ENCODE measurements at regions not wholly inside any gene's neighbourhood (a gene's known extent, or its start where the extent isn't known, plus 50 kb on each side); places are given as distances from the start of the nearest gene placed in this dataset.
"Not testable (repeated sequence)": the region's sequence is repeated elsewhere in the genome, so short reads cannot be mapped to it uniquely, and the experiment has no call there.

DNA sequence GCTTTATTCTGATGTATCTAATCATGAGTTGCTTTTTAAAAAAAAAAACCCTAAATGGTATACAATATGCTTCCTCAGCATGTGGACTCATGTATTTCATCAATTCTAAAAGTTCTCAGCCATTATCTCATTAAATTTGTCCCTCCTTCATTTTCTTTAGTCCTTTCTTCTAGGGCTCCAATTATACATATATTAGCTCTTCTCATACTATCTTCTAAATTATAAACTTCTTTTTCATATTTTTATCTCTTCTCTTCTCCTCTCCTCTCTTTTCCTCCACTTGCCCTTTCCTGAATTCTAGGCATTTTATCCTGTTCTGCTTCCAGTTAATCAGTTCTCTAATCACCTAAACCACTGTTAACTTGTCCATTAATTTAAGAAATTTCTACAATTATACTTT lies 55.0 kb upstream of the IL33 start:
- no peak for DNase-seq

DNA sequence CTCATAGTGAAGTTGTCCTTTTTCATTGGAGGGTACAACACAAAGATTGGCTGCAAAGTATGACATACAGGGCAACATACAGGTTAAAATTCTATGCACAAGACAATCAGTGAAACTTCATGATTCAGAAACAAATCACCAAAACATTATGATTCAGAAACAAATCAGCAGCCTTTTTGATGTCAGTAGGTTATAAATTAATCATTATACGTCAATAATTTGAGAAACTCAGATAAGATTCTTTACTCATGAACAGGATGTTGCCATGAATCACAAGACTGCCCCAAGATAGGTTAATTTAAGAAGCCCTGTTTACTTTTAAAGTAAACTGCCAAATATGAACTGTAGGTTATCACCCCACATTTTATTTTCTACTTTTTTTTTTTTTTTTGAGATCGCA lies 62.2 kb upstream of the IL33 start:
- no peak for DNase-seq

DNA sequence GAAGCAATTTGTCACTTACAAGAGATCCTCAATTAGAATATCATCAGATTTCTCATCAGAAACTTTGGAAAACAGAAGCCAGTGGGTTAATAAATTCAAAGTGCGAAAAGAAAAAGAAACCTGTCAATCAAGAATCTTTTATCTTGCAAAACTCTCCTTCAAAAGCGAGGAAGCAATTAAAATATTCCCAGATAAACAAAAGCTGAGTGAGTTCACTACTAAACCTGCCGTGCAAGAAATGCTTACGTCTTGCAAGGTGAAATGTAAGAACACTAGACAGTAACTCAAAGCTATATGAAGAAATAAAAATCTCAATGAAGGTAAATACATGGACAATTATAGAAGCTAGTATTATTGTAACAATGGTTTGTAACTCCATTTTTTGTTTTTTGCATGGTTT lies 62.8 kb upstream of the IL33 start:
- DNase-seq = no peak

DNA sequence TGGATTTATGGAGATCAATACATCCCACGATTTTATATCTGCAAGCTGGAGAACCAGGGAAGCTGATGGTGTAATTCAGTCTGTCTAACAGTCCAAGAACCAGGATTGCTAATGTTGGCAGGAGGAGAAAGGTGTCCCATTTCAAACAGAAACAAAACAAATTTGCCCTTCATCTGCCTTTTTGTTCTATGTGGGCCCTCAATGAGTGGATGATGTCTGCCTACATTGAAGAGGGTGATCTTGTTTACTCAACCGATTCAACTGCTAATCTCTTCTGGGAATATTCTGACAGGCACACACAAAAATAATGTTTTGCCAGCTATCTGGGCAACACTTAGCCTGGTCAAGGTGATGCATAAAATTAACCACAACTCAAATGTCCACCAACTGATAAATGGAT lies 65.1 kb upstream of the IL33 start:
- DNase-seq = no peak

DNA sequence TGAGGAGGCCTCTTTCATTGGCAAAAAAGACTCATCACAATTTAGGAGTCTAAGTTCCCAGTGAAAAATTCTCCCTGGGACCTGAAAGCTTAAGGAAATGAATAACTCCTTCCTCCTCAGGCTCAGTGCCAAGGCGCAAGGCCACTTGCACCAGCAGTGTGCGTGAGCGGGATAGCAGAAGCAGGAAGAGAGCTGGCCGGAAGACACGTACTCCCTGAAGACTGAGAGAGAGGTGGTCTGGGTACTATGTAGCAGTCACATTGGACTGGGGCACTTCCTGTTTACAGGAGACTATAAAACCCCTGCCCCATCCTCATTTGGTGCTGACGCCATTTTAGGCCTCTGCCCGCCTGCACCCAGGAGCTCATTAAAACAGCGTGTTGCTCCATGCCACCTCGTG lies 66.3 kb upstream of the IL33 start:
- DNase-seq = no peak

DNA sequence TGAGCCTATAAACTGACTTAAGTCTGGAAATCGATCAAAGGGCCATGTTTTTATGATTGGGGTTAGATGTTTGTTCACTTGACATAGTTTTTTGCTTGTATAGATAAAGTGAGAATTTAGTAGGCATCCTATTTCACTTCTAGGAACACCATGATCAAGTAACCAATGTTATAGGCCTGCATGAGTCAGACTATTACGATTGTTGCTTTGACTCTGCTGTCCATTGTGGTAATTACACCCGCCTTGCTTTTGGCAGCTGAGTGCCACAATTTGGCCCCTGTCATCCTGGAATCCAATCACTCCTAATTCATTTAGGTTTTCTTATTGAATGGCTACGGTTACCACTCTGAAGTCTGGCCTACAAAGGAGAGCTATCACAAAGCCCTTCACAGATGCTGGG lies 67.8 kb upstream of the IL33 start:
- DNase-seq = no peak

DNA sequence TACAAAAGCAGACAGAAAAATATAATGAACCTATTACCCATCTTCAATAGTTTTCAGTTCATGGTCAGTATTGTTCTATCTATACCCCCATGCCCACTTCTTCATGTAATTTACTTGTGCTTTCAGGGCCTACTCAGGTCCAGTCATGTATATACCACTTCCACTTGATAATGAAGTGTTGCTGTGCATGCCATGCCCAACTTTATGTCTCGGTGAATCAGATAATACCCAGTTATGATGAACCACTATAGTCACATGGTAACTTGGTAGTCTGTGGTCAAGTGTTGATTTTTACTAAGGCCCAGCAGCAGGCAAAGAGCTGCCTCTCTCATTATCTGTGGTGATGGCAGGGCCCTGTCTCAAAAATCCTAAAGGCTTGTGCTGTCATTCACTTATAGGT lies 70.7 kb upstream of the IL33 start:
- DNase-seq = no peak

DNA sequence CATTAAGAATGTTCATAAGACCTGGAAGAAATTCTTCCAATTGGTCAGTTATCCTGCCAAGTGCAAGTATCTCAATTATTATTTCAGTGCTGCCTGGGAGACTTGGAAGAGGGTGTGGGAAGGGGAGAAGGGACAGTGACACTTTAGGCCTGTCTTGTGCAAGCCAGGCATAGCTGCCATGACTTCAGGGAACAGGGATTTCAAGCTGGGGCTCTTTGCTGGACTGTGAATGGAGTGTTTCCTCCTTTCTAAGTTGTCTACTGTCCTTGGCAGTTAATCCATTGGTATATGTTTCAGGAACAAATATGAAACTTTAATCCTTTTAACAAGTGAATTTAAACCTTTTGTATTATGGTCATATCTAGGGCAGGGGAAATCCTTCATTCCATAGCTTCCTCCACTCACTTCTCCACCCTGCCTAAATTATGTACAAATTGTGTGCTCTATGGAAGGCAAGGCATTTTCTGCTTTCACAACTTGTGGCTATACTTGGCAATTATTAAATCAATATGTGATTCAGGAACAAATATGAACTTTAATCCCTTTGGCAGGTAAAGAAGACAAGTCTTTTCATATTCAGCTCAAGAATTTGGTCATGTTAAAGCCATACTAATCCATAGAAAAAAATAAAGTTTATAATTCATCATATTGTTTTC lies 72.7 kb upstream of the IL33 start:
- DNase-seq = no peak

DNA sequence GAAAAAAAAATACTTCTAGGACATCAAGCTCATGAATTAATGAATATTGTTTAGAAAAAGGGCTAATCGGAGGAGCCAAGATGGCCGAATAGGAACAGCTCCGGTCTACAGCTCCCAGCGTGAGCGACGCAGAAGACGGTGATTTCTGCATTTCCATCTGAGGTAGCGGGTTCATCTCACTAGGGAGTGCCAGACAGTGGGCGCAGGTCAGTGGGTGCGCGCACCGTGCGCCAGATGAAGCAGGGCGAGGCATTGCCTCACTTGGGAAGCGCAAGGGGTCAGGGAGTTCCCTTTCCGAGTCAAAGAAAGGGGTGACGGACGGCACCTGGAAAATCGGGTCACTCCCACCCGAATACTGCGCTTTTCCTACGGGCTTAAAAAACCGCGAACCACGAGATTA lies 79.8 kb upstream of the IL33 start:
- not testable (repeated sequence) for DNase-seq

DNA sequence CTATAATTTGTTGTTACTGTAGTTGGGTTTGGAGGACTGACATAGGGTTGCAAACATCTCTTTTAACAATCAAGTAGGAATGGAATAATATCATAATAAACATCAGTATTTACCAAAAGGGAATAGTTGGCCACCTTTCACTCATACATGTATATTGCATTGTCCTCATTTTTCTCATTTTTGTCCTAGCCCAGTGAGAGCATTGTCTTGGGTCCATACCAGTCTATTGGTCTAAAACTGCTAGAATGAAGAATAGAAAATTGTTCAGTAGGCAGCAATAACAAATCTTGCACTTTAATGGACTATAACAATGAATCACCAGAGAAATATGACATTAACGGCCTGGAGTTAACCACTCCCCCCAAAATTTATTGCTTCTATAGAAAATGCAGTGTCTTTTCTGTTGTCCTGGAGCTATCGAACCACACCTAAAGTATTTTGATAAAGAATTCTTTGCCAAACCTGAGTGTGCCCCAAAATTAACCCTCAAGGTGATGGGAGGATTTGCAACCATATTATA lies 80.9 kb upstream of the IL33 start:
- DNase-seq = no peak

DNA sequence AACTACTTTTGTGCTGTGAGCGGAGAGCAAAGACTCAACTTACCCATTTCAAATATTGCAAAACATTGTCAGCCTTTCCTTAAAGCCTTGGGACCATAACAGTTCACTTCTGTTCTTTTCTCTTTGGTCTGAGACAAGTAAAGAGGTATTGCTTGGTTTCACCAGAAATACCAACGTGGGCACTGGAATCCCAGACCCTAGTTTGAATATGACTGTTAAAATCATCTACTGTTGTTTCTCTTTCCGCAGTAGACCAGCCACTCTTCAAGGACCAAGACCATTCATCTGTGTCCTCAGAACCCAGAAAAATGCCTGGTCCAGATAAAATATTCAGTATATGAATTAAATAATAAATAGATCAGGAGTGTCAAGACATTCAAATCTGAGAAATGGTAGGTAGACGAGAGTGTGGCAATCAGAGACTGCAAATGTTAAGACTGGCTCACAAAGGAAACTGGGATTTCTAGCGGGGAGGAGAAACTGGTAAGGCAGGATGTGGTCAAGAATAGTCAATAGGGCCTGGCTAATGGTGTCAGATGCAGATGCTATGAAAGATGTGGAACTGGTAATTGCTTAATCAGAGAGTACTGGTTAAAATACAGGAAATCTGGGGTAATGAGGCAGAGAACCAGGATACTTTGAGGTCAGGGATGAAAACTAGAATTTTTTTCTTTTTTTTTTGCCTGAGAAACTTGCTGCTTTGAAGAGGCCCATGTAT lies 82.1 kb upstream of the IL33 start:
- no peak for DNase-seq

DNA sequence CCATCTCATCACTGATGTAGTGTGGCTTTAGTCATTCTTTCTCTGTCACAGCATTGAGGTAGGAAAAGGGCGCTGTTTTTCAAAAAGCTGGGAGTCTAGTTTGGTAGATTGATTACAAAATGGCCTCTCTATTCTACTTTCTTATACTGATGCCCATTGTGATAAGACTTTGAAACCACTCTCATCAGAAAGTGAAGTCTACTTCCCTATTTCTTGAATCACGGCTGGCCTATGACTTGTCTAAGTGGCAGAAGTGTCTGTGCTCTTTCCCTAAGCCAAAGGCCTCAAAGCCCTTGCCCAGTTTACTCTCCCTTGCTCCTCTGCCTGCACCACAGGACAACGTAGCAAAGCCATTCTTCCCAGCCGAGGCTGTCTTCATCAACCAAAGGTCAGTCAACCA lies 83.0 kb upstream of the IL33 start:
- no peak for DNase-seq

DNA sequence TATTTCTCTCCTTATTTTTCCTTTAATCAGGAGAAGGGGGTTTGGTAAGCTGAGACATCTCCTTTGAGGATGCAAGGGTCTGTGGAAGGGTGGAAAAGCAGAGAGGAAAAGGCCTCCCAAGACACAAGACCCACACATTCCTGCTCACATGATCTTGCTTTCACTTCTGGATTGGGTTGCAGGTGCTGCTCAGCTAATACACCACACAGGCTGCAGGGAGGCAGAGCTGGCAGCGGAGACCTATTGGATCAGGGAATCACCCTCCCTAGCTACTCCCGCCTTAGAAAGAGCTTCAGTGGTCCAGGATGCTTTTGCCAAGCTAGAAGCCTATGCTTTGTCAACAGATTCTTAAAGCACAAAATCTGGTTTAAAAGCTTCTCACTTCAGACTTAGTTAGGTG lies 87.6 kb upstream of the IL33 start:
- DNase-seq = no peak

DNA sequence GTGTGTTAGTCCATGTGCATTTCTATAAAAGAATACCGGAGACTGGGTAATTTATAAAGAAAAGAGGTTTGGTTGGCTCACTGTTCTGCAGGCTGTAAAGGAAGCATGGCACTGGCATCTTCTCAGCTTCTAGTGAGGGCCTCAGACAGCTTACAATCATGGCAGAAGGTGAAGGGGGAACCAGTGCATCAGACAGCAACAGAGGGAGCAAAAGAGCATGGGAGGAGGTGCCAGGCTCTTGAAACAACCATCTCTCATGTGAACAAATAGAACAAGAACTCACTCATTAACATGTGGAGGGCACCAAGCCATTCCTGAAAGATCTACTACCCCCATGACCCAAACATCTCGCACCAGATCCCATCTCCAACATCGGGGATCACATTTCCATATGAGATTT lies 89.2 kb upstream of the IL33 start:
- no peak for DNase-seq

DNA sequence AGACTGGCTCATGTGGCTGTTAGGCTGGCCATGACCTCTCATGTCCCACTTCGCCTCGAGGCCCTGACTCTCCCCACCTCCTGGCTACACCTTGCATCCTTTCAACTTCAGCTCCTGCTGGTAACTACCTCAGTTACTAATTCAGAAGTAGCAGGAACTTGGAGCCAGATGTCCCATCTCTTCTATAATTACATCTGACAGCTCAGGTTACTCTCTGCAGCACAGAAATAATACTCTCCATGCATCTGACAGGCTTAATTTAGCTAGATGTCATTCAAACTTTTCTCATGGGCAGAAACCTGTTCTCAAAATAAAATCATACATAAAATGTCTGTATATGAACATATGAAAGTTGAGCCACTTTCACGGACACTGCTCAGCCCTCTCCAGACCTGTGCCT lies 92.2 kb upstream of the IL33 start:
- no peak for DNase-seq

DNA sequence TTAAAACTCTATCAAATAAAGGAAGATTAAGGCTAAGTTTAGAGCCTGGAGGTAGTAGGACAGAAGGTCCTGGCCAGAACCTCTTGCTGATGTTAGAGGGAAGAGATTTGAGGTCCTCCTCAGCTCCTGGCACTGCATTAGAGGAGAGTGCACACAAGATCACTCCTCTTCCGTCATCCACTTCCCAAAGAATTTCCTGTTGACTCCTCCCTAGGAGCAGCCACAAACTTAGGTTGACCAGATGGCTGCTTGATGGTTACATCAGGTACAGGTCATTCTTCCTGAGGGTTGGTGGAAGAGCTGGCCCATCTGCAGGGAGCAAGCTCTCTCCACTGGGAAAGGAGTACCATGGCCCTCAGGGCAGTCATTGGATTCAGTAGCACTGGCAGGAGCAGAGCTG lies 93.9 kb upstream of the IL33 start:
- DNase-seq = no peak

DNA sequence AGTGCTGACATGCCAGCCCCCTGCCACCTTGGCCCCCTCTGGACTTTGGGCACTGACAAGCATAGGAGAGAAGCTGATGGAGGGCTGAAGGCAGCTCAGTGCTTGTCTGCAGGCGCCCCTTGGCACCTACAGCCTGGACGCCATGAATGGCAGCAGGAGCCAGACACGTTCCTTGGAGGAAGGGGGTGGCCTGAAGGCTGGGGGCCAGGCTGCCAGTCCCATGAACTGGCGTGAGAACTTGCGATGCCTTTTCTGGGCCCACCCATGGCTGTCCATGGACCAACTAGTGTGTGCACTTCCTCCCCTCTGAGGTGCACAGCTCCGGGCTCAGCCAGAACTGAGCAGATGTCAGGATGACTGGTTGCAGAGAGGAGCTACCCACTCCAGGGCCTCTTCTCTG lies 99.0 kb upstream of the RANBP6 start:
- no peak for DNase-seq

DNA sequence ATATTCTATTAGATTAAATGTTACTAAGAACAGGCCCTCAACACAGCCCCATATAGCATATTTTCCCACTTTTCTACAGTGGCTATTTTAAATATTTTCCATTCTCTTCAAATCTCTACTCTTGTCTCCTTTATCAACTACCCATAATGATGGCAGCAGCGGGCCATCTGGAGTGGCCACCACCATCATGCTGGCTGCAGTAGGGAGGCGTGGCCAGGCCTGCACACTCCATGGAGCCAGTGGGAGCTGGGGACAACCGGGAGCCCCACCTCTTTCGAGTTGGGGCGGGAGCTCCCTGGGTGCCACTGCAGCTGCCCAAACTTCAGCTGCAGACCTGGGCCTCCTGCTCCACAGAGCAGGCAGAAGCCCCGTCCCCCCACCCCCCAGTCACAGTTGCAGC lies 98.4 kb upstream of the RANBP6 start:
- no peak for DNase-seq

DNA sequence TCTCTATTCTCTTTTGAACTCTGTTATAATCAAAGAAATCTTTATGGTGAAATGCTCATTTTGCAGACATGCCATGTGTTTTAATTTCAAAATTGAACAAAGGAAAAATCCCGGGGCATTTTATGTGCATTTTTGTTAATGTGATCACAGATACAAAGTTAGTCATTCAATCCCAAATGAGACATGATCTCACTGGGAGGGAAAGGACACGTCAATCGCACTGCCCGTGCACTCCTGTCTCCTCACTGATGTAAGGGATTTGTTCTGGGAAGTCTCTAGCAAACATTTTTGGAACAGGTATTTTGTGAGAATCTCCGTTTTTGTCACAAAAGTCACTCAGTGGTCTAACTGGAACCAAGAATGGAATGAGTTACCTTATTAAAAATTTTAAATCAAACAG lies 97.9 kb upstream of the RANBP6 start:
- DNase-seq = no peak

DNA sequence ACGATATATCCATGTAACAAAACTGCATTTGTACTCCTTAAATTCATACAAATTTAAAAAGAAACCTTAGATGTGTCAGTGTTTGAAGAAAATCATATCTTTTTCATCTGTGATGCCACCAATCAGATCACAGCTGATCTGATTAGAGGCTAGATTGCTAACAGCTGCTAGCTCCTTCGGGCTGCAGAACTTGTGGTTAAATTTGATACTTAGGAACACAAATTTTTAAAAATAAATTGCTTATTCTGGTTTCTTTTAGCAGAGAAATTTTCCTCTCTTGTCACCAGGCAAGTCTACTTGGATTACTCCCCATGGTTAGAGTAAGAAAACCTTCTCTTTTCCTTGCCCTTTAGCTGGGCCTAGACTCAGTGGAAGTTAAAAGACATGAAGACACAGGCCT lies 94.6 kb upstream of the RANBP6 start:
- no peak for DNase-seq

DNA sequence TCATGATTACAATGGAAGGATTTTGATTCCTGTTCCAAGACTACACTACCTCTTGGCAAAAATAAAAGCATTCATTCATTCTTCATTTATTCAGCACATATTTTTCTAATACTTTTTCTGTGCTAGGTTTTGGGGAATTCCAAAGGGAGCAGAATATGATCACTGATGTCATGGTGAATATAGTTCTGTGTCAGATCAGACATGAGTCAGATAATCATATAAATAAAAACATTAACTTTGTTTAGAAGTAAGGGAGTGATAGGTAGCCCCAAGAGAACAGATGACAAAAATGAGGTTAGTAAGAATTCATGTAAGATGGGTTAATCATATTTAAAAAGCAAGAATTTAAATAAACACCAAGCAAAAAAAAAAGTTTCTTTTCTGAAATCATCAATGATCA lies 94.1 kb upstream of the RANBP6 start:
- no peak for DNase-seq

DNA sequence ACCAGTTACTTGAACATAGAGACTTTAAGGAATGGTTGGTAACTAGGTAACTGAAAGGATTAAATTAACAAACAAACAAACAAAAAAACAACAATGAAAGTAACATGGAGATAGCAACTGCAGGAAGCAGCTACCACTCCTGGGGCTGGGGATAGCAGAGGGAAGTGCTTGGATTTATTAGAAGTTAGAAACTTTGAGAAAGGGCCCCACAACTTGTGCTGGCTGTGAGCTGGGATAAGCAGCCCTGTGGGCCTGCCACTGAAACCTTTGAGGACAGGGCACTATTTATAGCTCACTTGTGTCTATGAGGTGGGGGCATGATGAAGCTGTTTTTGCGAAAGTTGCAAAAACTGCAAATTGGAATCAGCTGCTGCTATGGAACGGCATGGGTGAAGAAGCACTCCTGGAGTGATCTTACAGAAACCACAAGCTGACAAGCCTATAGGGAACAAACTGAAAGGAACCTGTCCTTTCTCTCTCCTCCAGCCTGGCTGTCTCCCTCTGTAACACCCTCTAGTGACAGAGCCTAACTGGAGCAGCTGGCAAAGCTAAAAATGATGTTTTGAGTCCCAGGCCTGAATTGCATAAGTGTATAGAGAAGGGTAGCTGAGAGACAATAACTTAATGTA lies 91.4 kb upstream of the RANBP6 start:
- DNase-seq = no peak

DNA sequence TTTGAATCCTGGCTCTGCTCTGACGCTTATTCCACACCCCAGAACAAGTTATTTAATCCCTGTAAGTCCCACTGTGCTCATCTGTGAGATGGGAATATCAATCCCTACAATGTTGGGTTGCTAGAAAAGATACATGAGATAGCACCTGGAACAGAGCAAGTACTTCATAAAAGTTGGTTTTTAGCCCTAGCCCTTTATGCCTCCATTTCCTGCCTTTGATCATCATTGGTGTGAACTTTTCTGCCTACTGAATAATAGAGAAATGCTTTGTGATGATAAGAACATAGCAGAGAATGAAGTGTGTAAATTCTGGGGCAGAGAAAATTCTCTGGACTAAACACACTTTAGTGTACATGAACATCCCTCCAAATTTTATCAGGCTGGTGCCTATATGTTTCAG lies 90.3 kb upstream of the RANBP6 start:
- no peak for DNase-seq

DNA sequence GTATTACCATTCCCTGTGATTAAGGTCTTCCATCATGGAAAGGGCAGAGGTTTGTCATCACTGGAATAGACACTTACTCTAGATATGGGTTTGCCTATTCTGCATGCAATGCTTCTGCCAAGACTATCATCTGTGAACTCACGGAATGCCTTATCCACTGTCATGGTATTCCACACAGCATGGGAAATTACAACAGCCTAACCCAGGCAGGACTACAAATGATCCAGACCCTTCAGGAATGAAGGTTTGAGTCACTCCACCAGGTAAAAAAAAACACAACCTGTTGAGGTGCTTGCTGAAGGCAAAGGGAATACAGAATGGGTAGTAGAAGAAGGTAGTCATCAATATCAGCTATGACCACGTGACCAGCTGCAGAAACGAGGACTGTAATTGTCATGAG lies 89.0 kb upstream of the RANBP6 start:
- not testable (repeated sequence) for DNase-seq

DNA sequence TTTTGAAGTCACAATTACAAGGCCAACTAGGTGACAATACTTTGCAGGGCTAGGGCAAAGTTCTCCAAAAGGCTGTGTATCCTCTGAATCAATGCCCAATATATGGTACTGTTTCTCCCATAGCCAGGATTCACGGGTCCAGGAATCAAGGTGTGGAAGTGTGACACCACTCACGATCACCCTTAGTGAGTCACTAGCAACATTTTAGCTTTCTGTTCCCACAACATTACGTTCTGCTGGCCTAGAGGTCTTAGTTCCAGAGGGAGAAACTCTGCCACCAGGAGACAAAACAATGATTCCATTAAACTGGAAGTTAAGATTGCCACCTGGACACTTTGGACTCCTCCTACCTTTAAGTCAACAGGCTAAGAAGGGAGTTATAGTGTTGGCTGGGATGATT lies 88.5 kb upstream of the RANBP6 start:
- DNase-seq = not testable (repeated sequence)

Measured in NCI-H1436 treated with DMSO at 0.1 percent for 48 hours (cell line).